Tibial nerve (tissue), 4 donors: ENCODE measurements at regions not wholly inside any gene's neighbourhood (a gene's known extent, or its start where the extent isn't known, plus 50 kb on each side); places are given as distances from the start of the nearest gene placed in this dataset.

Experiments used
- CTCF ChIP-seq, 5 experiments: fragments of 200-600 bp in 3 of 5; fragments of 450-650 bp in 2 of 5; sonication (generic) in 3 of 5; IDR thresholded peaks; one replicate each; pipeline ENCODE4 v1.5.1; 2016 to 2019; ENCODE audit warnings: antibody characterized with exemption in 5 of 5, mild to moderate bottlenecking in 3 of 5, moderate library complexity in 2 of 5
- EP300 ChIP-seq, 2 donors: sonication (generic); formaldehyde crosslinking; IDR thresholded peaks; one replicate each; pipeline ENCODE4 v1.6.1; 2017; ENCODE audit warnings: antibody characterized with exemption in 2 of 2, mild to moderate bottlenecking in 1 of 2
- POLR2A ChIP-seq, 2 donors: fragments of 450-650 bp; IDR thresholded peaks; one replicate each; pipeline ENCODE4 v1.6.1; 2017; ENCODE audit warnings: antibody characterized with exemption in 2 of 2, mild to moderate bottlenecking in 2 of 2, moderate library complexity in 2 of 2

GRCh38 chr9:75422944-75423522, 334.7 kb downstream of the OSTF1 start:
- TF ChIP-seq CTCF (IDR thresholded peaks at IDR 0.05) = no peak
- no peak for TF ChIP-seq POLR2A (IDR thresholded peaks at IDR 0.05)
- no peak for TF ChIP-seq EP300 (IDR thresholded peaks at IDR 0.05)
